Natural killer cell (primary cell): ENCODE measurements at regions not wholly inside any gene's neighbourhood (a gene's known extent, or its start where the extent isn't known, plus 50 kb on each side); places are given as distances from the start of the nearest gene placed in this dataset.

Experiments used
- ATAC-seq, 3 donors: fragments of 150-1000 bp in 2 of 3; fragments of 200-7000 bp in 1 of 3; cut with Tn5 transposase; 1 replicate in 1 of 3; 2 replicates in 2 of 3; pipeline ENCODE4 v1.10.0; 2021; ENCODE audit warnings: mild to moderate bottlenecking in 2 of 3, moderate library complexity in 2 of 3
- DNase-seq, 2 donors: peaks; one replicate each; pipeline versions ENCODE4 v3.0.0 to v3.0.0-alpha.2; 2013 to 2021; ENCODE audit warnings: mixed read lengths in 1 of 2
- H3K27ac ChIP-seq: one replicate; pipeline ENCODE4 v1.5.1; 2013; ENCODE audit warnings: mild to moderate bottlenecking, low read length
- H3K27me3 ChIP-seq: one replicate; pipeline ENCODE4 v1.6.1; 2013; ENCODE audit warnings: low read length; ENCODE audit not compliant: control insufficient read depth, insufficient read depth
- H3K36me3 ChIP-seq: one replicate; pipeline ENCODE4 v1.6.1; 2013; ENCODE audit warnings: low read length; ENCODE audit not compliant: control insufficient read depth, insufficient read depth
- H3K4me1 ChIP-seq: one replicate; pipeline ENCODE4 v1.6.1; 2013; ENCODE audit warnings: low read length; ENCODE audit not compliant: control insufficient read depth, insufficient read depth
- H3K4me3 ChIP-seq: one replicate; pipeline ENCODE4 v1.5.1; 2013; ENCODE audit warnings: low read length
- H3K9me3 ChIP-seq: one replicate; pipeline ENCODE4 v1.6.1; 2013; ENCODE audit warnings: low read length; ENCODE audit not compliant: control insufficient read depth, insufficient read depth
- H3K27ac Mint-ChIP-seq, 2 donors: one replicate each; pipeline ENCODE4 v1.8.0; 2022; ENCODE audit warnings: mild to moderate bottlenecking in 2 of 2, mixed read lengths in 2 of 2, moderate library complexity in 1 of 2
- H3K27me3 Mint-ChIP-seq, 2 donors: one replicate each; pipeline ENCODE4 v1.8.0; 2022; ENCODE audit warnings: low read depth in 2 of 2, mixed read lengths in 2 of 2
- H3K36me3 Mint-ChIP-seq: one replicate; pipeline ENCODE4 v1.8.0; 2022; ENCODE audit warnings: mixed read lengths
- H3K4me1 Mint-ChIP-seq, 2 donors: one replicate each; pipeline ENCODE4 v1.8.0; 2022; ENCODE audit warnings: mixed read lengths in 2 of 2
- H3K4me3 Mint-ChIP-seq: one replicate; pipeline ENCODE4 v1.8.0; 2022; ENCODE audit warnings: mild to moderate bottlenecking, moderate library complexity, mixed read lengths
- H3K9me3 Mint-ChIP-seq, 2 donors: one replicate each; pipeline ENCODE4 v1.8.0; 2022; ENCODE audit warnings: mixed read lengths in 2 of 2
- CTCF ChIP-seq: fragments of 200-600 bp; IDR thresholded peaks from one replicate; pipeline ENCODE4 v1.8.0; 2022; ENCODE audit warnings: antibody characterized with exemption
- WGBS: methylation state at CpG from one replicate; pipeline ENCODE4 v1.1.7; 2013; ENCODE audit warnings: missing lambda C conversion rate; ENCODE audit not compliant: insufficient coverage; 5-methylcytosine and 5-hydroxymethylcytosine counted together
- intact Hi-C: fragments of 100-400 bp; cut with micrococcal nuclease; formaldehyde crosslinking; loops from one replicate; pipeline ENCODE4 v1.14.2; 2022

DNA sequence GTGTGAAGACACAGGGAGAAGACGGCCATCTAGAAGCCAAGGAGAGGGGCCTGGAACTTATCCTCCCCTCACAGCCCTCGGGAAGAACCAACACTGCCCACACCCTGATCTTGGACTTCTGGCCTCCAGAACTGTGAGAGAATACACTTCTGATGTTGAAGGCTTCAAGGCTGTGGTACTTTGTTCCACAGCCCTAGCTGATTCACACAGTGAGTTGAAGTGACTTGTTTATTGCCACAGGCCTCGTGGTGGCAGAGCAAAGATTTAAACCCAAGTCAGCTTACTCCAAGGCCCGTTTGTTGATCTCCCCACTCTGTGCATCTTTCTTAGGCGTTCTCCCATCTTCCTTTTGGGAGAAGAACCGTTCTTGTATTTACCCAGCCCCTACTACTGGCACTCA is 72.8 kb downstream of the CYTL1 start:
- Mint-ChIP-seq H3K36me3 (no peaks in the 10 kb centered on the region), H3K9me3 (no peaks in the 10 kb centered on the region), H3K27me3 (no peaks in the 10 kb centered on the region), H3K4me1 (peaks cover 36 to 38% of the 10 kb centered on the region in 2 donors), H3K27ac (peak overlapping the region in 1 of 2 donors; percentile 62), H3K4me3 (no peak overlapping the region)
- H3K9me3 ChIP-seq: no peaks in the 10 kb centered on the region
- H3K4me3 ChIP-seq: no peak overlapping the region
- H3K36me3 ChIP-seq: no peaks in the 10 kb centered on the region
- no peaks in the 10 kb centered on the region for H3K27me3 ChIP-seq
- H3K4me1 ChIP-seq: peaks cover 26% of the 10 kb centered on the region
- DNase-seq: no peak
- intact Hi-C loops: no loop called here
- WGBS: 94% methylated on average over 5 of the region's 6 CpGs
- no peak for TF ChIP-seq CTCF
- no peak overlapping the region for H3K27ac ChIP-seq
- no peak for ATAC-seq

GRCh38 chr4:4947721-4948120 is 71.5 kb downstream of the CYTL1 start:
- peaks cover 23% of the 10 kb centered on the region for H3K4me1 ChIP-seq
- ATAC-seq (no peak), DNase-seq (no peak)
- peaks cover 24 to 26% of the 10 kb centered on the region in 2 donors for H3K4me1 Mint-ChIP-seq
- no peaks in the 10 kb centered on the region for H3K27me3 Mint-ChIP-seq
- H3K27ac Mint-ChIP-seq: peak overlapping the region in 1 of 2 donors; percentile 17
- H3K27me3 ChIP-seq: no peaks in the 10 kb centered on the region
- no peaks in the 10 kb centered on the region for H3K9me3 ChIP-seq
- no peak overlapping the region for H3K27ac ChIP-seq
- WGBS: 97% methylated on average over 4 of the region's 5 CpGs
- no peaks in the 10 kb centered on the region for H3K36me3 ChIP-seq
- H3K36me3 Mint-ChIP-seq: no peaks in the 10 kb centered on the region
- H3K4me3 Mint-ChIP-seq: no peak overlapping the region
- no peak overlapping the region for H3K4me3 ChIP-seq
- intact Hi-C loops: no loop called here
- H3K9me3 Mint-ChIP-seq: no peaks in the 10 kb centered on the region
- no peak for TF ChIP-seq CTCF

DNA sequence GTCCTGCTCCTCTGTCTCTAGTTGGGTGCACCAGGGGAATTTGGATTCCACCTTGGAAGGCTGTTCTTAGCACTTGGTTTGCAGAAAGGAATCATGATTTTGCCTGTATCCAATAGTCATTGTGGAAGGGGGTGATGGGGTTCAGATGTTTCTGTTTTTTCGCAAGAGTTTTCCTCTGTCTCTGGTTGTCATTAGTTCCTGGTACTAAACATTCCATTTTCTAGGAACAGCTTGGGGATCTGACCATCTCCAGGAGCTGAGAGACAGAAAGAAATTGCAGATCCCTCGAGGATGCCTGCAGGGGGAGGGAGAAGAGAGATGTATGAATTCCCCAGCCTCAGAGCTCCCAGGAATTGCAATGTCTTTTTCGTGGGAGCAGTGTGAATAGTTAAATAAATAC is 70.9 kb downstream of the CYTL1 start:
- WGBS: 88% methylated on average over 3 of the region's 3 CpGs
- no peak for ATAC-seq
- peaks cover 17% of the 10 kb centered on the region for H3K4me1 ChIP-seq
- no peaks in the 10 kb centered on the region for H3K36me3 ChIP-seq
- Mint-ChIP-seq H3K27me3 (no peaks in the 10 kb centered on the region), H3K27ac (no peak overlapping the region), H3K4me3 (no peak overlapping the region), H3K9me3 (no peaks in the 10 kb centered on the region), H3K4me1 (peaks cover 18 to 20% of the 10 kb centered on the region in 2 donors), H3K36me3 (no peaks in the 10 kb centered on the region)
- no peak for DNase-seq
- no peak overlapping the region for H3K4me3 ChIP-seq
- H3K27me3 ChIP-seq: no peaks in the 10 kb centered on the region
- intact Hi-C loops: no loop called here
- no peak overlapping the region for H3K27ac ChIP-seq
- no peaks in the 10 kb centered on the region for H3K9me3 ChIP-seq
- TF ChIP-seq CTCF: no peak

DNA sequence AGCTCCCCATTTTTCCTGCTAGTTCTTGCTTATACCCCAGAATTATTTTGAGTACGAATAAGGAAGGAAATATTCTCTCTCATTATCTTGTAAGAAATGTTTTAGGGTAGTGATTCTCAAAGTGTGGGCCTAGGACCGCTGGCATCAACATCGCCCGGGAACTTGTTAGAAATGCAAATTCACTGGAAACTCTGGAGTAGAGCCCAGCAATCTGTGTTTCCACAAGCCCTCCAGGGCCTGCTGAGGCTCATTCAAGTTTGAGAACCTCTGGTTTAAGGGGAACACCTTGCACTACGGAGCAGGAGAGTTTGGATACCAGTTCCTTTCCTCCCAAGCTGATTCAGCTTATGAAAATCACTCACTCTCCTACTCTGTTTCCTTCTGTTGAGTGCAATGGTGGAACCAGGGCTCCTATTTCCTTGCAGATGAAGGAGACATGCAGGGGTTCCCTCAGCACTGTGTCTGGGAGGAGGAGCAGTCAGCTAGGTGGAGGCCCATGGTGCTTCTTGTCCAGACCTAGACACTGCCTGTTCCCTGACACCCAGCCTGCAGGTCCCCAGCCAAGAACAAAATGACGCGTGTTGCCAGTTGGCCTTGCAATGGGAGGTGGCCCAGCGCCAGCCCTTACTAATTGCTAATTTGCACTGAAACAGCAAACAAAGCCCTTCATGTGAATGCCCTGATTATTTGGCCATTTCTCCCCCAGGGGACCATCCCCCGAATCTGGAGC is 68.5 kb downstream of the CYTL1 start:
- 84% methylated on average over 8 of the region's 9 CpGs for WGBS

More for the DNA sequence above, 68.5 kb downstream of the CYTL1 start:
- no peaks in the 10 kb centered on the region for H3K4me1 ChIP-seq
- no peak overlapping the region for H3K4me3 Mint-ChIP-seq
- H3K27me3 ChIP-seq: no peaks in the 10 kb centered on the region
- no peak for TF ChIP-seq CTCF
- no peaks in the 10 kb centered on the region for H3K36me3 ChIP-seq
- H3K4me1 Mint-ChIP-seq: no peaks in the 10 kb centered on the region
- ATAC-seq (no peak), DNase-seq (no peak)
- intact Hi-C loops: no loop called here
- H3K9me3 Mint-ChIP-seq: no peaks in the 10 kb centered on the region
- H3K4me3 ChIP-seq: no peak overlapping the region
- H3K9me3 ChIP-seq: no peaks in the 10 kb centered on the region
- H3K27me3 Mint-ChIP-seq: no peaks in the 10 kb centered on the region
- no peak overlapping the region for H3K27ac ChIP-seq
- H3K36me3 Mint-ChIP-seq: no peaks in the 10 kb centered on the region
- H3K27ac Mint-ChIP-seq: no peak overlapping the region
